Fibroblast of the aortic adventitia (primary cell): ENCODE measurements at regions not wholly inside any gene's neighbourhood (a gene's known extent, or its start where the extent isn't known, plus 50 kb on each side); places are given as distances from the start of the nearest gene placed in this dataset.

Experiments used
- DNase-seq: peaks from one replicate; pipeline ENCODE4 v3.0.0-alpha.2; 2010; ENCODE audit warnings: low read depth
- H3K4me3 ChIP-seq: 2 replicates; pipeline ENCODE4 v1.5.1; 2011; ENCODE audit warnings: low read depth, mild to moderate bottlenecking, control low read depth, low read length, moderate library complexity
- CTCF ChIP-seq: IDR thresholded peaks from 2 replicates; pipeline ENCODE4 v1.5.1; 2011; ENCODE audit warnings: mild to moderate bottlenecking, low read length, control low read depth, inconsistent platforms; ENCODE audit not compliant: insufficient read depth

DNA sequence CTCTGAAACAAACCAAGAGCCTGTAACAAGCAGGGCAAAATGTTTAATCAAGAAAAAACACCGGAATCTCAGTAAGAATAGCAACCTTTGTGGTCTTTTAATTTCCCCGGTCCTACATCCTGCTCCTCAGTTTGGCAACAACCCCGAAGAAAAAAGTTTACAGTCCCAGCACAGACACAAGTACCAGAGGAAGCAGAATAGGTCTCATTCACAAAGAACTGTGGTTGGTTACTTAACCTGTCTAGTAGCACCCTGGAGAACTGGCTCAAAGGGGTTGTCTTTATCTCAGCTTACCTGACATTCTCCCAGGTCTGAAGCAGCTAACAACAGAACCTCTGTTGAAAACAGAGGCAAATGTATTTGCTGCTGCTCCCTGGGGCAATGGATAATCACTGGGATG is 399.3 kb downstream of the AJAP1 start:
- no peak for DNase-seq
- no peak overlapping the region for H3K4me3 ChIP-seq
- TF ChIP-seq CTCF, result no peak

GRCh38 chr1:5029136-5029535 is 374.7 kb downstream of the AJAP1 start:
- no peak overlapping the region for H3K4me3 ChIP-seq
- no peak for DNase-seq
- no peak for TF ChIP-seq CTCF

DNA sequence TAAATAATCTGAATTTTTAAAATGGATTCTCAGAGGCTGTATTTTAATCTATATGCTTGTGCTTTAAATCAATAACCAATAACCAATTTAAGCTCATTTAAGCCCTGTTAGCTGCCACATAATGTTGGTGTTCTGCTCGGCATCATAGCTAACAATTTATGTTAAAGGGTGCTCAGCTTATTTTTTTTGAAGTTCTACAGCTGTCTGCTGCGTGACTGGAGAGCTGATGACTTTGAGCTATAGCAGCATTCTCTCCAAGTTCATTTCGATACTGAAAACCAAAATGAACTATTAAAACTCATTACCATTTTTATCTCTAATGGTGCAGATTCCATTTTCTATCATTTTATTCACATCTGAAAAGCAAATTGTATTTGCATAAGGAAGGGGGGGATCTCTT is 357.8 kb downstream of the AJAP1 start:
- DNase-seq, result no peak
- no peak for TF ChIP-seq CTCF
- no peak overlapping the region for H3K4me3 ChIP-seq

DNA sequence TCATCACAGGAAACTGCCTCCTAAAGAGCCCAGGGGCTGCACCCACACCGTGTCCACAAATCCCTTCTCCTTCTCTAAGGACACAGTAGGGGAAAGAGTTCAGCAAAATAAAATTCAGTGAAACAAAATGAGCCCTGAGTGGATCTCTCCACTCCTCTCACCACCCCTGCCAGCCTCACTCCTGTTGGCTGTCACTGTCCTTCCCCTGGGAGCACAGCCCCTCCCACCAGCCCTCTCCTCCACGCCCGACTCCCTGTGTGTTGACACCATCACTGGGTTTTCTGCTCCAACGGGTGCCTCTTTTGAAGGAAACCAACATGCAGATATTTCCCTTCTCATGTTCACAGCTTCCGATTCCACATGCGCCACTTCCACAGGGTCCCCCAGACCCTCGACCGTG is 356.2 kb downstream of the AJAP1 start:
- DNase-seq, result no peak
- no peak for TF ChIP-seq CTCF
- H3K4me3 ChIP-seq, result no peak overlapping the region

DNA sequence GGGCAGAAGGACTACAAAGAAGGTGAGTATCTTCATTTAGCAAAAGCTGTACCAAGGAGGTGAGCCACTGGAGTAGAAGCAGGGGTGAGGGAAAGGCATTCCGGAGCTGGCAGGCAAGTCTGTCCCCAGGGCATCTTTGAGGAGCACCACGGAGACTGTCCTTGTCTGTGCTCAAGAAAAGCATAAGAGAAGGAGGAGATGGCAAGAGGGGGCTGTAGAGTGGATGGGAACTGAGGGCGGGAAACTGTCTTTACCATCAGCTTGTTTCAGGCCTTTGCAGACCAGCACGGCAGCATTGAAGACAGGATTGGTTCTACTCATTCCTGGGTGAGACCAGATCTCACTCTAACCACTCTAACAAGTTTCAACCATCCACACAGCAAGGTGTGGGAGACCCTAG is 355.8 kb downstream of the AJAP1 start:
- TF ChIP-seq CTCF, result no peak
- DNase-seq, result no peak
- H3K4me3 ChIP-seq, result no peak overlapping the region

- no peak overlapping the region for H3K4me3 ChIP-seq
- DNase-seq, result no peak
- TF ChIP-seq CTCF, result no peak
Observed at GRCh38 chr1:5009376-5010065, 355.1 kb downstream of the AJAP1 start.

GRCh38 chr1:5005171-5005570 is 350.8 kb downstream of the AJAP1 start:
- TF ChIP-seq CTCF, result no peak
- no peak overlapping the region for H3K4me3 ChIP-seq
- DNase-seq, result no peak
